Lower leg skin (tissue), 3 donors: ENCODE measurements at regions not wholly inside any gene's neighbourhood (a gene's known extent, or its start where the extent isn't known, plus 50 kb on each side); places are given as distances from the start of the nearest gene placed in this dataset.

ENCODE experiments used
- CTCF ChIP-seq, 3 donors: fragments of 450-650 bp; IDR thresholded peaks; one replicate each; pipeline ENCODE4 v1.5.1; 2016; ENCODE audit warnings: antibody characterized with exemption in 3 of 3, mild to moderate bottlenecking in 3 of 3, moderate library complexity in 2 of 3
- POLR2A ChIP-seq, 2 donors: fragments of 450-650 bp; IDR thresholded peaks; one replicate each; pipeline ENCODE4 v1.6.1; 2016 to 2017; ENCODE audit warnings: antibody characterized with exemption in 2 of 2, mild to moderate bottlenecking in 1 of 2, moderate library complexity in 1 of 2

GRCh38 chr19:28612275-28612769, 600.6 kb downstream of the UQCRFS1 start:
- TF ChIP-seq CTCF (IDR thresholded peaks at IDR 0.05) (no peak), POLR2A (IDR thresholded peaks at IDR 0.05) (no peak)
